A673 (cell line): ENCODE measurements at regions not wholly inside any gene's neighbourhood (a gene's known extent, or its start where the extent isn't known, plus 50 kb on each side); places are given as distances from the start of the nearest gene placed in this dataset.

Source experiments
- EZH2 ChIP-seq: fragments of 200-600 bp; sonication (generic); IDR thresholded peaks from 2 replicates; pipeline ENCODE4 v1.6.1; 2017; ENCODE audit warnings: borderline replicate concordance, low read depth, mild to moderate bottlenecking, mixed read lengths, antibody characterized with exemption, low read length; ENCODE audit not compliant: poor library complexity, severe bottlenecking
- TF ChIP-seq, protein P1 (sequence below): fragments of 300-800, 200-600 bp; sonication (generic); conservative IDR thresholded peaks from 2 replicates; pipeline ENCODE4 v1.5.1; 2017; ENCODE audit warnings: low read depth, mild to moderate bottlenecking, antibody characterized with exemption, low read length, moderate library complexity, mixed read lengths

DNA sequence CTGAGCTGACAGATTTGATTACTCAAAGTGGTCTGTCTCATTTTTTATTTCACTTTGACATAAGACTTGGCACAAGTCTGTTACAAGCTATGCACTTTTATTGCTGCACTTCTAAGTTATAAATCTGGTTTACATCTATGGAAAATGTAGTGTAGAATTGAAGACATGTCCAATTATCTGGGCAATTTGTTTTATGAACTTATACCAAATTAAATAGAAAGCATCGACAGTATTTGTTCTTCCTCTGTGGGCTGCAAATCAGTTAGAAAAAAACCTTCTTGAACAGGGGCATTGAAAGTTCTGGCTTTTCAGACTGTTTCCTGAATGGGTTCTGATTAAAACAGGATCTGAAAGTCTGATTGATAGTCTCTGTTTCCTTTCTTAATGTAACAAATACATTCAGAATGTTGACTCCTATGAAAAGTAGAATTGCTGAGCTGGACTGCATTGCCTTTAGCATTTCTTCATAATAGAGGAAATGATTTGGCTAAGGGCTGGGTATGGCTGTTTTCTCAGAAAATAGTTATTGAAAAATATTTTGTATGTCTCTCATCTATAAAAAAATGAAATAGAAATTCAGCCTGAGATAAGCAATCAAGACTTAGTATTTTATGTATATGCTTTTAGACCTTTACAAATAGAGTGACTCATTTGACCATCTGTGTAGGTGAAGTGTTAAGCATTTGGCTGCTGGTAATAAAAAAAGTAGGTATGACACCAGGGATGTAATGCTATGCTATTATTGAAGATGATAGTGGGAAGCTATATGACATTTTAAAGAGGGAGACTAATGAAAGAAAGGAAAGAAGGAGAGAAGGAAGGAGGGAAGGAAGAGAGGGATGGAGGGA, 210.9 kb upstream of the SPRY2 start:
- TF ChIP-seq, protein P1, sequence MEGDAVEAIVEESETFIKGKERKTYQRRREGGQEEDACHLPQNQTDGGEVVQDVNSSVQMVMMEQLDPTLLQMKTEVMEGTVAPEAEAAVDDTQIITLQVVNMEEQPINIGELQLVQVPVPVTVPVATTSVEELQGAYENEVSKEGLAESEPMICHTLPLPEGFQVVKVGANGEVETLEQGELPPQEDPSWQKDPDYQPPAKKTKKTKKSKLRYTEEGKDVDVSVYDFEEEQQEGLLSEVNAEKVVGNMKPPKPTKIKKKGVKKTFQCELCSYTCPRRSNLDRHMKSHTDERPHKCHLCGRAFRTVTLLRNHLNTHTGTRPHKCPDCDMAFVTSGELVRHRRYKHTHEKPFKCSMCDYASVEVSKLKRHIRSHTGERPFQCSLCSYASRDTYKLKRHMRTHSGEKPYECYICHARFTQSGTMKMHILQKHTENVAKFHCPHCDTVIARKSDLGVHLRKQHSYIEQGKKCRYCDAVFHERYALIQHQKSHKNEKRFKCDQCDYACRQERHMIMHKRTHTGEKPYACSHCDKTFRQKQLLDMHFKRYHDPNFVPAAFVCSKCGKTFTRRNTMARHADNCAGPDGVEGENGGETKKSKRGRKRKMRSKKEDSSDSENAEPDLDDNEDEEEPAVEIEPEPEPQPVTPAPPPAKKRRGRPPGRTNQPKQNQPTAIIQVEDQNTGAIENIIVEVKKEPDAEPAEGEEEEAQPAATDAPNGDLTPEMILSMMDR, result no peak
- TF ChIP-seq EZH2, result no peak
